ENCODE measurements at regions not wholly inside any gene's neighbourhood (a gene's known extent, or its start where the extent isn't known, plus 50 kb on each side); places are given as distances from the start of the nearest gene placed in this dataset.

- Histone ChIP-seq H3K27me3 (replicated peaks; ENCODE audit: insufficient read depth) (no peaks in the 10 kb centered on the region), H3K27ac (no peak overlapping the region), H3K79me2 (ENCODE audit: insufficient read depth) (no peaks in the 10 kb centered on the region), H3K4me3 (no peak overlapping the region), H3K9me2 (ENCODE audit: insufficient read depth) (no peaks in the 10 kb centered on the region), H2AFZ (no peak overlapping the region), H3K9me3 (ENCODE audit: low read depth) (no peaks in the 10 kb centered on the region), H3K4me2 (ENCODE audit: unreplicated experiment) (no peak overlapping the region), H3F3A (ENCODE audit: insufficient read depth) (no peaks in the 10 kb centered on the region), H3K4me1 (ENCODE audit: insufficient read depth) (no peaks in the 10 kb centered on the region), H3K9ac (no peak overlapping the region), H3K36me3 (ENCODE audit: low read depth) (no peaks in the 10 kb centered on the region), H4K20me1 (ENCODE audit: insufficient read depth) (no peaks in the 10 kb centered on the region)
- in situ Hi-C loops (cut with MboI), result no loop called here
- 85 to 89% methylated on average over 1 of the region's 1 CpG for WGBS, 2 experiments (ENCODE audit: low coverage in 1 of 2, low lambda C conversion rate in 2 of 2, missing lambda C conversion rate in 2 of 2)
- TF ChIP-seq EZH2 (IDR thresholded peaks at IDR 0.05; ENCODE audit: insufficient read depth, poor library complexity, severe bottlenecking) (no peak), EZH2phosphoT487 (IDR thresholded peaks at IDR 0.05; ENCODE audit: insufficient read depth, low read depth) (no peak)
- no peak for DNase-seq
Measured at GRCh38 chr3:31027191-31027761, 132.8 kb upstream of the GADL1 start.

- Histone ChIP-seq H3K27me3 (replicated peaks; ENCODE audit: insufficient read depth) (no peaks in the 10 kb centered on the region), H3K4me1 (ENCODE audit: insufficient read depth) (no peaks in the 10 kb centered on the region), H3K9me2 (ENCODE audit: insufficient read depth) (no peaks in the 10 kb centered on the region), H3K4me2 (ENCODE audit: unreplicated experiment) (no peak overlapping the region), H3F3A (ENCODE audit: insufficient read depth) (no peaks in the 10 kb centered on the region), H3K9me3 (ENCODE audit: low read depth) (no peaks in the 10 kb centered on the region), H3K9ac (no peak overlapping the region), H4K20me1 (ENCODE audit: insufficient read depth) (no peaks in the 10 kb centered on the region), H3K4me3 (no peak overlapping the region), H3K79me2 (ENCODE audit: insufficient read depth) (no peaks in the 10 kb centered on the region), H2AFZ (no peak overlapping the region), H3K27ac (no peak overlapping the region), H3K36me3 (ENCODE audit: low read depth) (no peaks in the 10 kb centered on the region)
- DNase-seq, result peak; percentile 24
- WGBS, 2 experiments (ENCODE audit: low coverage in 1 of 2, low lambda C conversion rate in 2 of 2, missing lambda C conversion rate in 2 of 2), result 91 to 92% methylated on average over 2 of the region's 2 CpGs
- TF ChIP-seq EZH2phosphoT487 (IDR thresholded peaks at IDR 0.05; ENCODE audit: insufficient read depth, low read depth) (no peak), EZH2 (IDR thresholded peaks at IDR 0.05; ENCODE audit: insufficient read depth, poor library complexity, severe bottlenecking) (no peak)
- in situ Hi-C loops (cut with MboI), result no loop called here
Measured at GRCh38 chr3:31027914-31028313, 133.5 kb upstream of the GADL1 start.

GRCh38 chr3:31028766-31029165 lies 134.3 kb upstream of the GADL1 start:
- in situ Hi-C loops (cut with MboI), result no loop called here
- no peak overlapping the region for H3K4me3 ChIP-seq

GRCh38 chr3:31029706-31030105 lies 135.2 kb upstream of the GADL1 start:
- TF ChIP-seq EZH2phosphoT487 (IDR thresholded peaks at IDR 0.05; ENCODE audit: insufficient read depth, low read depth), result no peak
- no peak for TF ChIP-seq EZH2 (IDR thresholded peaks at IDR 0.05; ENCODE audit: insufficient read depth, poor library complexity, severe bottlenecking)
- H3K9me2 ChIP-seq (ENCODE audit: insufficient read depth), result no peaks in the 10 kb centered on the region
- no peaks in the 10 kb centered on the region for H3K4me1 ChIP-seq (ENCODE audit: insufficient read depth)
- DNase-seq, result no peak
- H3K27me3 ChIP-seq (replicated peaks; ENCODE audit: insufficient read depth), result no peaks in the 10 kb centered on the region
- no peak overlapping the region for H3K4me3 ChIP-seq
- no peaks in the 10 kb centered on the region for H3K9me3 ChIP-seq (ENCODE audit: low read depth)
- H3K9ac ChIP-seq, result no peak overlapping the region
- H3K27ac ChIP-seq, result no peak overlapping the region
- H3K36me3 ChIP-seq (ENCODE audit: low read depth), result no peaks in the 10 kb centered on the region
- no peak overlapping the region for H3K4me2 ChIP-seq (ENCODE audit: unreplicated experiment)
- no peak overlapping the region for H2AFZ ChIP-seq
- no peaks in the 10 kb centered on the region for H3K79me2 ChIP-seq (ENCODE audit: insufficient read depth)
- no peaks in the 10 kb centered on the region for H3F3A ChIP-seq (ENCODE audit: insufficient read depth)
- 90 to 91% methylated on average over 3 of the region's 3 CpGs for WGBS, 2 experiments (ENCODE audit: low coverage in 1 of 2, low lambda C conversion rate in 2 of 2, missing lambda C conversion rate in 2 of 2)
- in situ Hi-C loops (cut with MboI), result no loop called here
- H4K20me1 ChIP-seq (ENCODE audit: insufficient read depth), result no peaks in the 10 kb centered on the region

More at GRCh38 chr3:31028766-31029165, 134.3 kb upstream of the GADL1 start:
- H3K9me3 ChIP-seq (ENCODE audit: low read depth), result no peaks in the 10 kb centered on the region
- H3K9me2 ChIP-seq (ENCODE audit: insufficient read depth), result no peaks in the 10 kb centered on the region
- no peaks in the 10 kb centered on the region for H3K79me2 ChIP-seq (ENCODE audit: insufficient read depth)
- no peaks in the 10 kb centered on the region for H3K36me3 ChIP-seq (ENCODE audit: low read depth)
- H3K4me1 ChIP-seq (ENCODE audit: insufficient read depth), result no peaks in the 10 kb centered on the region
- no peaks in the 10 kb centered on the region for H3K27me3 ChIP-seq (replicated peaks; ENCODE audit: insufficient read depth)
- H3K27ac ChIP-seq, result no peak overlapping the region
- H3F3A ChIP-seq (ENCODE audit: insufficient read depth), result no peaks in the 10 kb centered on the region
- 0 to 10% methylated on average over 1 of the region's 1 CpG for WGBS, 2 experiments (ENCODE audit: low coverage in 1 of 2, low lambda C conversion rate in 2 of 2, missing lambda C conversion rate in 2 of 2)
- no peak for TF ChIP-seq EZH2phosphoT487 (IDR thresholded peaks at IDR 0.05; ENCODE audit: insufficient read depth, low read depth)
- no peak for TF ChIP-seq EZH2 (IDR thresholded peaks at IDR 0.05; ENCODE audit: insufficient read depth, poor library complexity, severe bottlenecking)
- no peak overlapping the region for H2AFZ ChIP-seq
- no peak overlapping the region for H3K4me2 ChIP-seq (ENCODE audit: unreplicated experiment)
- H3K9ac ChIP-seq, result no peak overlapping the region
- H4K20me1 ChIP-seq (ENCODE audit: insufficient read depth), result no peaks in the 10 kb centered on the region
- no peak for DNase-seq

All from GM23248 (cell line).